Limb (tissue), 2 donors: ENCODE measurements at regions not wholly inside any gene's neighbourhood (a gene's known extent, or its start where the extent isn't known, plus 50 kb on each side); places are given as distances from the start of the nearest gene placed in this dataset.
"Not testable (repeated sequence)": the region's sequence is repeated elsewhere in the genome, so short reads cannot be mapped to it uniquely, and the experiment has no call there.

ENCODE experiments used
- DNase-seq, 2 donors: peaks; one replicate each; pipeline ENCODE4 v3.0.0-alpha.2; 2016; ENCODE audit errors: extremely low spot score in 2 of 2

GRCh38 chr17:14739656-14740431, 439.0 kb downstream of the HS3ST3B1 start:
- no peak for DNase-seq

GRCh38 chr17:14738652-14738988, 437.7 kb downstream of the HS3ST3B1 start:
- DNase-seq, result no peak

- DNase-seq, result no peak
These were observed 437.2 kb downstream of the HS3ST3B1 start for GRCh38 chr17:14737984-14738651.

GRCh38 chr17:14736631-14737030, 435.8 kb downstream of the HS3ST3B1 start:
- no peak for DNase-seq

- no peak for DNase-seq
These were observed 432.5 kb downstream of the HS3ST3B1 start for GRCh38 chr17:14733376-14733775.

- no peak for DNase-seq
These were observed 431.3 kb downstream of the HS3ST3B1 start for GRCh38 chr17:14732211-14732610.

- DNase-seq, result no peak
These were observed 430.7 kb downstream of the HS3ST3B1 start for GRCh38 chr17:14731591-14731990.

- DNase-seq, result no peak
These were observed 429.9 kb downstream of the HS3ST3B1 start for GRCh38 chr17:14730821-14731220.

- no peak for DNase-seq
These were observed 424.8 kb downstream of the HS3ST3B1 start for GRCh38 chr17:14725729-14726128.

GRCh38 chr17:14724770-14725169, 423.9 kb downstream of the HS3ST3B1 start:
- no peak for DNase-seq

- DNase-seq, result not testable (repeated sequence)
These were observed 422.5 kb downstream of the HS3ST3B1 start for GRCh38 chr17:14723349-14723748.

GRCh38 chr17:14719942-14720341, 419.1 kb downstream of the HS3ST3B1 start:
- DNase-seq, result no peak

- no peak for DNase-seq
These were observed 417.0 kb downstream of the HS3ST3B1 start for GRCh38 chr17:14717859-14718258.

GRCh38 chr17:14715561-14715960, 414.7 kb downstream of the HS3ST3B1 start:
- no peak for DNase-seq

GRCh38 chr17:14712611-14713021, 411.7 kb downstream of the HS3ST3B1 start:
- no peak for DNase-seq

GRCh38 chr17:14704121-14704520, 403.2 kb downstream of the HS3ST3B1 start:
- no peak for DNase-seq

GRCh38 chr17:14701886-14702285, 401.0 kb downstream of the HS3ST3B1 start:
- no peak for DNase-seq

- DNase-seq, result no peak
These were observed 398.8 kb downstream of the HS3ST3B1 start for GRCh38 chr17:14699574-14700185.

- no peak for DNase-seq
These were observed 392.5 kb downstream of the HS3ST3B1 start for GRCh38 chr17:14693382-14693781.

GRCh38 chr17:14690704-14691103, 389.8 kb downstream of the HS3ST3B1 start:
- DNase-seq, result no peak

- no peak for DNase-seq
These were observed 387.3 kb downstream of the HS3ST3B1 start for GRCh38 chr17:14688134-14688533.

GRCh38 chr17:14672830-14673229, 371.9 kb downstream of the HS3ST3B1 start:
- DNase-seq, result no peak

- DNase-seq, result no peak
These were observed 370.0 kb downstream of the HS3ST3B1 start for GRCh38 chr17:14670861-14671260.
